DND-41 (cell line): ENCODE measurements at regions not wholly inside any gene's neighbourhood (a gene's known extent, or its start where the extent isn't known, plus 50 kb on each side); places are given as distances from the start of the nearest gene placed in this dataset.

Source experiments
- ATAC-seq: fragments of 200-7000 bp; cut with Tn5 transposase; 3 replicates; pipeline ENCODE4 v1.9.1; 2021; ENCODE audit warnings: low read depth; ENCODE audit not compliant: insufficient read depth
- DNase-seq: peaks from one replicate; pipeline ENCODE4 v3.0.0-alpha.2; 2020
- H2AFZ ChIP-seq: 2 replicates; pipeline ENCODE4 v1.6.0; 2012; ENCODE audit warnings: low read depth, low read length
- H3K27ac ChIP-seq: 2 replicates; pipeline ENCODE4 v1.5.1; 2012; ENCODE audit warnings: low read length, inconsistent platforms
- H3K27me3 ChIP-seq: fragments of 200-600 bp; sonication (generic); 2 replicates; pipeline ENCODE4 v1.6.0; 2012; ENCODE audit warnings: low read length, mild to moderate bottlenecking, inconsistent platforms; ENCODE audit not compliant: insufficient read depth, poor library complexity
- H3K36me3 ChIP-seq: 2 replicates; pipeline ENCODE4 v1.5.1; 2012; ENCODE audit warnings: low read length, inconsistent platforms; ENCODE audit not compliant: insufficient read depth
- H3K4me1 ChIP-seq: 2 replicates; pipeline ENCODE4 v1.5.1; 2012; ENCODE audit warnings: mild to moderate bottlenecking, low read length; ENCODE audit not compliant: insufficient read depth
- H3K4me2 ChIP-seq: 2 replicates; pipeline ENCODE4 v1.6.0; 2012; ENCODE audit warnings: mild to moderate bottlenecking, moderate library complexity, low read length, inconsistent platforms; ENCODE audit not compliant: insufficient read depth
- H3K4me3 ChIP-seq, 2 experiments: fragments of 200-600 bp in 1 of 2; shearing (Covaris generic) in 1 of 2; 2 replicates each; pipeline ENCODE4 v1.5.1; 2012 to 2016; ENCODE audit warnings: inconsistent platforms in 2 of 2, low read length in 2 of 2, mild to moderate bottlenecking in 2 of 2, low read depth in 1 of 2, moderate library complexity in 1 of 2
- H3K79me2 ChIP-seq: 2 replicates; pipeline ENCODE4 v1.6.0; 2012; ENCODE audit warnings: low read length, inconsistent platforms; ENCODE audit not compliant: insufficient read depth
- H3K9ac ChIP-seq: 2 replicates; pipeline ENCODE4 v1.6.0; 2012; ENCODE audit warnings: low read depth, mild to moderate bottlenecking, inconsistent platforms, low read length, moderate library complexity
- H3K9me3 ChIP-seq: 2 replicates; pipeline ENCODE4 v1.5.1; 2012; ENCODE audit warnings: low read length, moderate library complexity, mild to moderate bottlenecking, inconsistent platforms; ENCODE audit not compliant: insufficient read depth, severe bottlenecking
- H4K20me1 ChIP-seq: 2 replicates; pipeline ENCODE4 v1.6.0; 2012; ENCODE audit warnings: low read length; ENCODE audit not compliant: insufficient read depth
- EZH2 ChIP-seq: IDR thresholded peaks from 3 replicates; pipeline ENCODE4 v1.6.1; 2012; ENCODE audit warnings: borderline replicate concordance, low read depth, mild to moderate bottlenecking, moderate library complexity, low read length, inconsistent platforms; ENCODE audit not compliant: severe bottlenecking
- TF ChIP-seq, protein P1 (sequence below): IDR thresholded peaks from 2 replicates; pipeline ENCODE4 v1.5.1; 2012; ENCODE audit warnings: borderline replicate concordance, low read length, moderate library complexity, mild to moderate bottlenecking; ENCODE audit not compliant: poor library complexity, severe bottlenecking; ENCODE audit errors: extremely low read depth

DNA sequence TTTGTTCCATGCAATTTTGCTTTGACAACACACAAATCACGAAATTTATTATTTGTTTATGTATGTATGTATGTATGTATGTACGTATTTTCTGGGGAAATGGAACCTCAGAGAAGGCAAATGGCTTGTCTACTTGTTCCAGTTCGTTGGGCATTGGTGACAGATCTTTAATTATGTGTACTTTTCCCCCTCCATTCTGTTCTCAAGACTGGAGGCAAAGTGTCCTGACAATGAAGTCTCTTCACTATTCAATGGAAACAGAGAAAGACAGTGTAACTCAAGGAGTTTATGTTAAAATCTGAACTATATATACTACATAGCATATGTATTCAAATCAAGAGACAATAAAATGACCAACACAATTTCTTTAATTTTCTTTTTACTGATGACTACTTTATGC lies 245.7 kb upstream of the PTBP2 start:
- DNase-seq (no peak), ATAC-seq (no peak)
- H3K4me2 ChIP-seq: no peak overlapping the region
- TF ChIP-seq, protein P1, sequence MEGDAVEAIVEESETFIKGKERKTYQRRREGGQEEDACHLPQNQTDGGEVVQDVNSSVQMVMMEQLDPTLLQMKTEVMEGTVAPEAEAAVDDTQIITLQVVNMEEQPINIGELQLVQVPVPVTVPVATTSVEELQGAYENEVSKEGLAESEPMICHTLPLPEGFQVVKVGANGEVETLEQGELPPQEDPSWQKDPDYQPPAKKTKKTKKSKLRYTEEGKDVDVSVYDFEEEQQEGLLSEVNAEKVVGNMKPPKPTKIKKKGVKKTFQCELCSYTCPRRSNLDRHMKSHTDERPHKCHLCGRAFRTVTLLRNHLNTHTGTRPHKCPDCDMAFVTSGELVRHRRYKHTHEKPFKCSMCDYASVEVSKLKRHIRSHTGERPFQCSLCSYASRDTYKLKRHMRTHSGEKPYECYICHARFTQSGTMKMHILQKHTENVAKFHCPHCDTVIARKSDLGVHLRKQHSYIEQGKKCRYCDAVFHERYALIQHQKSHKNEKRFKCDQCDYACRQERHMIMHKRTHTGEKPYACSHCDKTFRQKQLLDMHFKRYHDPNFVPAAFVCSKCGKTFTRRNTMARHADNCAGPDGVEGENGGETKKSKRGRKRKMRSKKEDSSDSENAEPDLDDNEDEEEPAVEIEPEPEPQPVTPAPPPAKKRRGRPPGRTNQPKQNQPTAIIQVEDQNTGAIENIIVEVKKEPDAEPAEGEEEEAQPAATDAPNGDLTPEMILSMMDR: no peak
- no peak for TF ChIP-seq EZH2
- no peak overlapping the region for H3K4me3 ChIP-seq
- no peak overlapping the region for H2AFZ ChIP-seq
- no peaks in the 10 kb centered on the region for H4K20me1 ChIP-seq
- H3K27ac ChIP-seq: no peak overlapping the region
- no peaks in the 10 kb centered on the region for H3K9me3 ChIP-seq
- no peaks in the 10 kb centered on the region for H3K36me3 ChIP-seq
- H3K27me3 ChIP-seq: no peaks in the 10 kb centered on the region
- H3K4me1 ChIP-seq: no peaks in the 10 kb centered on the region
- no peak overlapping the region for H3K9ac ChIP-seq
- no peaks in the 10 kb centered on the region for H3K79me2 ChIP-seq

DNA sequence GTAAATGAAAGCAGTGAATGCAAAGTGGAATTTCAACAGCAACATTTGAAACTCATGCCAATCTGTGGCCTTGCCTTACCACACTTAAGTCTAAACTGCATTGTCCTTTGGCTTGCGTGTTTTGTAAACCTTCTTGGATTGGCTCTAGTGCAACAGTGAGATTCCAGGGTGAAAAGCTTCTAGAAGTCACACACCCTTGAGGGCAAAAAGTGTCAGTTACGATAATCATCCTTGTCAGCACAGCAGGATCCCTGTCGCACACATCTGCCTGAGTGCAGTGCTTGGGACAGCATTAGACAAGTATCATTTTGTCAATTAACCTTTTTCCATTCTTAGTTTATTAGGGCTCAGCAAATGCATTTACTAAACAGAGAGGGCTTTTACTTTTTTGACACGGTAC lies 243.4 kb upstream of the PTBP2 start:
- no peak overlapping the region for H3K27ac ChIP-seq
- H3K27me3 ChIP-seq: no peaks in the 10 kb centered on the region
- H3K4me1 ChIP-seq: no peaks in the 10 kb centered on the region
- no peaks in the 10 kb centered on the region for H3K36me3 ChIP-seq
- no peak overlapping the region for H3K9ac ChIP-seq
- no peak overlapping the region for H2AFZ ChIP-seq
- H3K4me3 ChIP-seq: no peak overlapping the region
- H3K79me2 ChIP-seq: no peaks in the 10 kb centered on the region
- no peak for TF ChIP-seq EZH2
- TF ChIP-seq, protein P1: no peak
- DNase-seq (no peak), ATAC-seq (no peak)
- no peaks in the 10 kb centered on the region for H4K20me1 ChIP-seq
- no peak overlapping the region for H3K4me2 ChIP-seq
- H3K9me3 ChIP-seq: no peaks in the 10 kb centered on the region

- no peaks in the 10 kb centered on the region for H3K79me2 ChIP-seq
- no peak overlapping the region for H3K27ac ChIP-seq
- H3K27me3 ChIP-seq: no peaks in the 10 kb centered on the region
- no peak overlapping the region for H3K9ac ChIP-seq
- no peak overlapping the region for H2AFZ ChIP-seq
- no peak for DNase-seq
- no peaks in the 10 kb centered on the region for H3K9me3 ChIP-seq
- H4K20me1 ChIP-seq: no peaks in the 10 kb centered on the region
- no peak for ATAC-seq
- no peaks in the 10 kb centered on the region for H3K4me1 ChIP-seq
- no peaks in the 10 kb centered on the region for H3K36me3 ChIP-seq
- no peak overlapping the region for H3K4me2 ChIP-seq
- H3K4me3 ChIP-seq: no peak overlapping the region
- no peak for TF ChIP-seq EZH2
- TF ChIP-seq, protein P1: no peak
Measured at GRCh38 chr1:96481409-96481808, 240.2 kb upstream of the PTBP2 start.

DNA sequence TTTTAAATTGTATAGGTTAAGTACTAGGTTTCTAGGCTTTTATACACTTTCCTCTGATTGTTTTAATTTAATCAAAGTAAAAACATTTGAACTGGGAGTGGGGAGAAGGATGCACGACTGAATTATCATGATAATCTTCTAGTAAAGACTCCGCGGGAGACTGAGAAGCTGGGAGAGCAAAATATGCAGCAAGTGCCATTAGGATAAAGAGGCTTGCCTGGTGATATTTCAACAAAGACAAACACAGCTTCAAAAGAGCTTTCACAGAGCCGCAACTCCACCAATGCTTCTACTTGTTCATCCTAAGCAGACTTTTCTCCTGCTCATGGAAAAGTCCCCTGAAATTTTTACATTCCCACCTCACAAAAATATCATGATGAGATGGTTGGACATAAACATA lies 239.0 kb upstream of the PTBP2 start:
- H3K27me3 ChIP-seq: no peaks in the 10 kb centered on the region
- H3K79me2 ChIP-seq: no peaks in the 10 kb centered on the region
- H3K4me2 ChIP-seq: no peak overlapping the region

More for the DNA sequence above, 239.0 kb upstream of the PTBP2 start:
- Histone ChIP-seq H3K4me3 (no peak overlapping the region), H3K9ac (no peak overlapping the region), H4K20me1 (no peaks in the 10 kb centered on the region), H3K4me1 (no peaks in the 10 kb centered on the region), H3K9me3 (no peaks in the 10 kb centered on the region), H3K36me3 (no peaks in the 10 kb centered on the region), H2AFZ (no peak overlapping the region), H3K27ac (no peak overlapping the region)
- TF ChIP-seq EZH2: no peak
- TF ChIP-seq, protein P1: no peak
- no peak for DNase-seq
- no peak for ATAC-seq
